GM18519 (cell line): ENCODE measurements at regions not wholly inside any gene's neighbourhood (a gene's known extent, or its start where the extent isn't known, plus 50 kb on each side); places are given as distances from the start of the nearest gene placed in this dataset.
"Not testable (repeated sequence)": the region's sequence is repeated elsewhere in the genome, so short reads cannot be mapped to it uniquely, and the experiment has no call there.

Source experiments
- ATAC-seq: cut with Tn5 transposase; IDR thresholded peaks from one replicate; pipeline ENCODE4 v1.9.1; 2021; ENCODE audit warnings: mild to moderate bottlenecking, moderate library complexity; ENCODE audit not compliant: unreplicated experiment, low FRiP score

GRCh38 chr22:48489551-48490499 is 1337.8 kb downstream of the BRD1 start:
- no peak for ATAC-seq

GRCh38 chr22:48488611-48489511 is 1338.8 kb downstream of the BRD1 start:
- ATAC-seq, result no peak

GRCh38 chr22:48488149-48488551 is 1339.5 kb downstream of the BRD1 start:
- no peak for ATAC-seq

GRCh38 chr22:48486558-48486957 is 1341.1 kb downstream of the BRD1 start:
- ATAC-seq, result no peak

GRCh38 chr22:48486134-48486532 is 1341.5 kb downstream of the BRD1 start:
- ATAC-seq, result no peak

GRCh38 chr22:48485149-48486133 is 1342.2 kb downstream of the BRD1 start:
- no peak for ATAC-seq

- no peak for ATAC-seq
These were observed 1343.7 kb downstream of the BRD1 start for GRCh38 chr22:48483764-48484528.

- ATAC-seq, result no peak
These were observed 1344.9 kb downstream of the BRD1 start for GRCh38 chr22:48482771-48483170.

GRCh38 chr22:48482198-48482597 is 1345.5 kb downstream of the BRD1 start:
- ATAC-seq, result not testable (repeated sequence)

GRCh38 chr22:48481748-48482147 is 1345.9 kb downstream of the BRD1 start:
- ATAC-seq, result no peak

GRCh38 chr22:48478529-48479265 is 1349.0 kb downstream of the BRD1 start:
- no peak for ATAC-seq

GRCh38 chr22:48478124-48478523 is 1349.5 kb downstream of the BRD1 start:
- ATAC-seq, result no peak

- ATAC-seq, result no peak
These were observed 1350.5 kb downstream of the BRD1 start for GRCh38 chr22:48477031-48477721.

GRCh38 chr22:48476577-48476976 is 1351.1 kb downstream of the BRD1 start:
- ATAC-seq, result no peak

- no peak for ATAC-seq
These were observed 1351.9 kb downstream of the BRD1 start for GRCh38 chr22:48475661-48476345.

GRCh38 chr22:48474881-48475280 is 1352.8 kb downstream of the BRD1 start:
- ATAC-seq, result no peak

- ATAC-seq, result no peak
These were observed 1354.5 kb downstream of the BRD1 start for GRCh38 chr22:48473202-48473601.
